ENCODE measurements at regions not wholly inside any gene's neighbourhood (a gene's known extent, or its start where the extent isn't known, plus 50 kb on each side); places are given as distances from the start of the nearest gene placed in this dataset.

DNA sequence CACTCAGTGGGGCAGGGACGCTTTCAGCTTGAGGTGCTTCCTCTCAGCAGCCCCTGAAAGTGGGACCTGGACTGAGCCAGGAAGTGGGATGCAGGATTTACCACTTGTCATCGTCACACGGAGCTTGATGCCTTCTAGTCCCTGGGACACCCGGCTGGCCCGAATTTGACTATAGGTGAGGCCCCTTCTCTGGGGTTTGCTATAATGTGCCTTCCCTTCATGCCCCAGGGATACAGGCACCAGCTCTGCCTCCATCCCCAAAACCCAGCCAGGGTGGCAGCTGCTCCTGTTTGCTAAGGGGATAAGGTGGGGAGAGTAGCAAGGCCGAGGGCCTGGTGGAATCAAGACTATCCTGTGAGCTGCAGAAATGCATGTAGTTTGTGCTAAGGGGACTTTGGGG, 235.0 kb downstream of the GLRX3 start:
- ChIA-PET CTCF (no interaction called here), POLR2A (ENCODE audit: low non-redundant PET) (no interaction called here)
- Histone ChIP-seq H3K27ac (ENCODE audit: low read depth, low read length, poor library complexity, severe bottlenecking) (no peak overlapping the region), H3K4me3 (ENCODE audit: low read depth, low read length, poor library complexity, severe bottlenecking) (no peak overlapping the region), H3K36me3 (ENCODE audit: insufficient read depth, low read length, poor library complexity, severe bottlenecking) (no peaks in the 10 kb centered on the region), H3K27me3 (replicated peaks; ENCODE audit: insufficient read depth, low read depth, low read length, poor library complexity) (no peaks in the 10 kb centered on the region), H3K9me3 (ENCODE audit: low read depth, low read length, poor library complexity, severe bottlenecking) (no peaks in the 10 kb centered on the region), H3K4me1 (ENCODE audit: insufficient read depth, low read length, poor library complexity, severe bottlenecking) (no peaks in the 10 kb centered on the region)
- no peak for DNase-seq (ENCODE audit: low spot score)
- TF ChIP-seq, protein P1, sequence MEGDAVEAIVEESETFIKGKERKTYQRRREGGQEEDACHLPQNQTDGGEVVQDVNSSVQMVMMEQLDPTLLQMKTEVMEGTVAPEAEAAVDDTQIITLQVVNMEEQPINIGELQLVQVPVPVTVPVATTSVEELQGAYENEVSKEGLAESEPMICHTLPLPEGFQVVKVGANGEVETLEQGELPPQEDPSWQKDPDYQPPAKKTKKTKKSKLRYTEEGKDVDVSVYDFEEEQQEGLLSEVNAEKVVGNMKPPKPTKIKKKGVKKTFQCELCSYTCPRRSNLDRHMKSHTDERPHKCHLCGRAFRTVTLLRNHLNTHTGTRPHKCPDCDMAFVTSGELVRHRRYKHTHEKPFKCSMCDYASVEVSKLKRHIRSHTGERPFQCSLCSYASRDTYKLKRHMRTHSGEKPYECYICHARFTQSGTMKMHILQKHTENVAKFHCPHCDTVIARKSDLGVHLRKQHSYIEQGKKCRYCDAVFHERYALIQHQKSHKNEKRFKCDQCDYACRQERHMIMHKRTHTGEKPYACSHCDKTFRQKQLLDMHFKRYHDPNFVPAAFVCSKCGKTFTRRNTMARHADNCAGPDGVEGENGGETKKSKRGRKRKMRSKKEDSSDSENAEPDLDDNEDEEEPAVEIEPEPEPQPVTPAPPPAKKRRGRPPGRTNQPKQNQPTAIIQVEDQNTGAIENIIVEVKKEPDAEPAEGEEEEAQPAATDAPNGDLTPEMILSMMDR (conservative IDR thresholded peaks at IDR 0.05; ENCODE audit: low read depth, low read length): no peak
- no peak for TF ChIP-seq EZH2 (IDR thresholded peaks at IDR 0.05; ENCODE audit: borderline replicate concordance, low read depth, low read length, poor library complexity, severe bottlenecking)
- intact Hi-C loops (cut with micrococcal nuclease; ENCODE audit: unreplicated experiment): no loop called here
- no TSS peak for BruUV-seq (replicated peaks)

DNA sequence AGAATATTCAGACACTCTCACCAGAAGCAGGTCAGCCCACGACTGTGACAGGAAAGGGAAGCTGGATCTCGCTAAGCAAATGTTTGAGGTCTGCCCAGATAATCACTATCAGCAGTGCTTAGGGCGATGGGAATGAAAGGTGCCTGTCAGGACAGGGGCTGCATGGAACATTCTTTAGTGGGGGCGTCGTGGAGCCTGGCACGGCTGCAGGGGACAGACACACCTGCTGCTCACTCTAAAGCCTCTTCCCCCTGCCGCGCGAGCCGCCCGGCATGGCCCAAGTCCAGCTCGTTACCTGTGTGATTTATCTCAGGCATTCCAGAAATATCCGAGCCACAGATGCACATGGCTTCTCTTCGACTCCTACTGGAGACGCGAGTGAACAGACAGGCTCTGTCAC, 235.5 kb downstream of the GLRX3 start:
- no peaks in the 10 kb centered on the region for H3K9me3 ChIP-seq (ENCODE audit: low read depth, low read length, poor library complexity, severe bottlenecking)
- no peaks in the 10 kb centered on the region for H3K36me3 ChIP-seq (ENCODE audit: insufficient read depth, low read length, poor library complexity, severe bottlenecking)
- ChIA-PET POLR2A (ENCODE audit: low non-redundant PET) (no interaction called here), CTCF (no interaction called here)
- H3K27ac ChIP-seq (ENCODE audit: low read depth, low read length, poor library complexity, severe bottlenecking): no peak overlapping the region
- no peaks in the 10 kb centered on the region for H3K27me3 ChIP-seq (replicated peaks; ENCODE audit: insufficient read depth, low read depth, low read length, poor library complexity)
- no peak for TF ChIP-seq EZH2 (IDR thresholded peaks at IDR 0.05; ENCODE audit: borderline replicate concordance, low read depth, low read length, poor library complexity, severe bottlenecking)
- TF ChIP-seq, protein P1 (conservative IDR thresholded peaks at IDR 0.05; ENCODE audit: low read depth, low read length): no peak
- DNase-seq (ENCODE audit: low spot score): no peak
- intact Hi-C loops (cut with micrococcal nuclease; ENCODE audit: unreplicated experiment): no loop called here
- H3K4me1 ChIP-seq (ENCODE audit: insufficient read depth, low read length, poor library complexity, severe bottlenecking): no peaks in the 10 kb centered on the region
- no TSS peak for BruUV-seq (replicated peaks)
- H3K4me3 ChIP-seq (ENCODE audit: low read depth, low read length, poor library complexity, severe bottlenecking): no peak overlapping the region

DNA sequence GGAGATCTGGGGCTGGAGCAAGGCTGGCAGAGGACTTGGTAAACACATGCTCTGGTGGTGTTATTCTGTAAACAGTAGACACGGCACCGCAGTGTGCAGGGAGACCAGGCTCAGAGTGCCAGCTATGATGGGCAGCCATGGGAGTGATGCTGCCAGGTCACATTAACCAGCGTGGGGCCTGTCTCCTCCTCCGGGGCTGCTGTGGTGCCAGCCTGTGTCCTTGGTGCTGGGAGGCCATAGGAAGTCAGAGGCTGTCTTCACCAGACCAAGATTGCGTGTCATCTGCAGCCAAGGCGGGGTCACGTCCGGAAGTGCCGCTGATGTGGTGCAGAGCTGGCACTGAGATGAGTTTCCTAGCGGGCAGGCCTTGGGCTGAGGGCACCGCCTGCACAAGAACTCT, 236.0 kb downstream of the GLRX3 start:
- no peak overlapping the region for H3K27ac ChIP-seq (ENCODE audit: low read depth, low read length, poor library complexity, severe bottlenecking)
- no peaks in the 10 kb centered on the region for H3K27me3 ChIP-seq (replicated peaks; ENCODE audit: insufficient read depth, low read depth, low read length, poor library complexity)
- H3K36me3 ChIP-seq (ENCODE audit: insufficient read depth, low read length, poor library complexity, severe bottlenecking): no peaks in the 10 kb centered on the region
- BruUV-seq (replicated peaks): no TSS peak
- ChIA-PET POLR2A (ENCODE audit: low non-redundant PET) (no interaction called here), CTCF (interaction anchor here (0.6 kb wide), 1 partner anchor 1168 kb away, joined by 3 read pairs; no protein-coding TSS in a partner anchor)
- no peak for TF ChIP-seq EZH2 (IDR thresholded peaks at IDR 0.05; ENCODE audit: borderline replicate concordance, low read depth, low read length, poor library complexity, severe bottlenecking)
- TF ChIP-seq, protein P1 (conservative IDR thresholded peaks at IDR 0.05; ENCODE audit: low read depth, low read length): no peak
- intact Hi-C loops (cut with micrococcal nuclease; ENCODE audit: unreplicated experiment): no loop called here
- no peak for DNase-seq (ENCODE audit: low spot score)
- no peaks in the 10 kb centered on the region for H3K9me3 ChIP-seq (ENCODE audit: low read depth, low read length, poor library complexity, severe bottlenecking)
- no peaks in the 10 kb centered on the region for H3K4me1 ChIP-seq (ENCODE audit: insufficient read depth, low read length, poor library complexity, severe bottlenecking)
- H3K4me3 ChIP-seq (ENCODE audit: low read depth, low read length, poor library complexity, severe bottlenecking): no peak overlapping the region

All from A673 (cell line).